Right lobe of liver (tissue), 6 donors: ENCODE measurements at regions not wholly inside any gene's neighbourhood (a gene's known extent, or its start where the extent isn't known, plus 50 kb on each side); places are given as distances from the start of the nearest gene placed in this dataset.

ENCODE experiments used
- ATAC-seq, 4 donors: fragments of 200-7000 bp; cut with Tn5 transposase; one replicate each; pipeline ENCODE4 v1.9.1; 2020; ENCODE audit warnings: mild to moderate bottlenecking in 4 of 4, moderate library complexity in 4 of 4
- DNase-seq, 3 donors: peaks; one replicate each; pipeline ENCODE4 v3.0.0-alpha.2; 2020
- H3K27ac ChIP-seq, 3 donors: fragments of 200-600 bp; one replicate each; pipeline ENCODE4 v1.8.0; 2022
- H3K27me3 ChIP-seq, 2 donors: fragments of 200-600 bp; one replicate each; pipeline ENCODE4 v1.8.0; 2022
- H3K36me3 ChIP-seq, 4 donors: fragments of 200-600 bp; sonication (generic) in 1 of 4; one replicate each; pipeline versions ENCODE4 v1.5.1 to v1.8.0; 2017 to 2022; ENCODE audit warnings: control low read depth in 1 of 4
- H3K4me1 ChIP-seq, 4 donors: fragments of 200-600 bp; sonication (generic) in 1 of 4; one replicate each; pipeline versions ENCODE4 v1.5.1 to v1.8.0; 2017 to 2022; ENCODE audit warnings: control low read depth in 1 of 4
- H3K4me3 ChIP-seq, 3 donors: fragments of 200-600 bp; one replicate each; pipeline ENCODE4 v1.8.0; 2022
- H3K9me3 ChIP-seq, 4 donors: fragments of 200-600 bp; sonication (generic) in 1 of 4; one replicate each; pipeline versions ENCODE4 v1.5.1 to v1.8.0; 2017 to 2022; ENCODE audit warnings: control low read depth in 1 of 4
- POLR2A ChIP-seq: fragments of 450-650 bp; IDR thresholded peaks from one replicate; pipeline ENCODE4 v1.6.1; 2017; ENCODE audit warnings: antibody characterized with exemption, mild to moderate bottlenecking
- WGBS: methylation state at CpG from one replicate; pipeline ENCODE4 v1.1.6; 2018; ENCODE audit warnings: low coverage, low lambda C conversion rate; ENCODE audit not compliant: insufficient coverage; ENCODE audit errors: missing lambda C conversion rate; 5-methylcytosine and 5-hydroxymethylcytosine counted together
- intact Hi-C, 2 donors: fragments of 100-400 bp; cut with DNase I; formaldehyde crosslinking; loops; one replicate each; pipeline versions ENCODE4 v1.11.2 to v1.14.1; 2022
- TF ChIP-seq, protein P1 (sequence below), 4 donors: fragments of 200-600 bp in 3 of 4; fragments of 450-650 bp in 1 of 4; IDR thresholded peaks; one replicate each; pipeline versions ENCODE4 v1.5.1 to v1.8.0; 2016 to 2022; ENCODE audit warnings: antibody characterized with exemption in 4 of 4, mild to moderate bottlenecking in 2 of 4
- donor health status: DM: no; HTN: yes; CAD: no.
- donor health status: DM: no; HTN: no; CAD: no.
- donor health status: DM: no; HTN: no; CAD: no.
- donor health status: DM: no; HTN: yes; CAD: no.
- donor health status: DM: no; HTN: yes; CAD: no.

DNA sequence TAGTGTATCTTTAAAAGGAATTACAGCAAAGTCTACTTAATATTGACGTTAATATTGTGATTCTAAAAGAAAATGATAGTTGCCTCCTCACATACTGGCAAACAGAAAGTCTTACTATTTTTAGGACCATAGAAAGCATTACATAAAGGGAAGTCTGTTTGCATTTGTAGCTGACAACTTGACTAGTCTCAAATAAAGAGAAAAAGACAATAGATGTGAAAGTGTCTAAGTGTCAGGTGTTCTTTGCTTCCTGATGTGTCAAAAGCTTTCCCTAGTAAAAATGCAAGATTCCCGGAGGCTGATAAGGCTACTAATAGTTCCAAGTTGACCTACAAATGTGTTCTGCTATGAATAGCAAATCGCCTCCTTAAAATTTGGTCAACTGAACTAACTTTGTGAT, 259.7 kb downstream of the CDH10 start:
- Histone ChIP-seq H3K36me3 (no peaks in the 10 kb centered on the region), H3K4me3 (no peak overlapping the region), H3K27me3 (no peaks in the 10 kb centered on the region), H3K4me1 (no peaks in the 10 kb centered on the region), H3K27ac (no peak overlapping the region), H3K9me3 (peaks cover 0 to 4% (median 0%) of the 10 kb centered on the region in 4 donors)
- DNase-seq = no peak
- TF ChIP-seq, protein P1, sequence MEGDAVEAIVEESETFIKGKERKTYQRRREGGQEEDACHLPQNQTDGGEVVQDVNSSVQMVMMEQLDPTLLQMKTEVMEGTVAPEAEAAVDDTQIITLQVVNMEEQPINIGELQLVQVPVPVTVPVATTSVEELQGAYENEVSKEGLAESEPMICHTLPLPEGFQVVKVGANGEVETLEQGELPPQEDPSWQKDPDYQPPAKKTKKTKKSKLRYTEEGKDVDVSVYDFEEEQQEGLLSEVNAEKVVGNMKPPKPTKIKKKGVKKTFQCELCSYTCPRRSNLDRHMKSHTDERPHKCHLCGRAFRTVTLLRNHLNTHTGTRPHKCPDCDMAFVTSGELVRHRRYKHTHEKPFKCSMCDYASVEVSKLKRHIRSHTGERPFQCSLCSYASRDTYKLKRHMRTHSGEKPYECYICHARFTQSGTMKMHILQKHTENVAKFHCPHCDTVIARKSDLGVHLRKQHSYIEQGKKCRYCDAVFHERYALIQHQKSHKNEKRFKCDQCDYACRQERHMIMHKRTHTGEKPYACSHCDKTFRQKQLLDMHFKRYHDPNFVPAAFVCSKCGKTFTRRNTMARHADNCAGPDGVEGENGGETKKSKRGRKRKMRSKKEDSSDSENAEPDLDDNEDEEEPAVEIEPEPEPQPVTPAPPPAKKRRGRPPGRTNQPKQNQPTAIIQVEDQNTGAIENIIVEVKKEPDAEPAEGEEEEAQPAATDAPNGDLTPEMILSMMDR (IDR thresholded peaks at IDR 0.05) = no peak
- no peak for TF ChIP-seq POLR2A
- intact Hi-C loops = no loop called here
- no peak for ATAC-seq
- WGBS = 27% methylated on average over 3 of the region's 3 CpGs

DNA sequence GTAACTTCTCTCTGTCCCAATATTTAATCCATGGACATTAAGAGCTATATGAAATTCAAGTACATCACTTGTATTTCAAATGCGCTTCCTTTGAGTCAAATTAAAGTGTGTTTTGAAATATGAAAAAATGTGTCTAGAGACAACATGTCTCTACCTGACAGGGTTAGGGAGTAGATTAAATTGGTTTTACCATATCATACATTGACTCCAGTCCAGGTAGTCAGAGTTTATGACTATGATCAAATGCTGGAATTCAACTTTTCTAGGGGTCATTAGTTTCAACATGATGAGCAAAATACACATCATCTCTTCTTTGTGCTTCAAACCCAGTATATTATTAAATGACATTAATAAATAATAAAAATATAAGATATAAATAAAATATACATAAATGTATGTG, 259.2 kb downstream of the CDH10 start:
- TF ChIP-seq POLR2A = no peak
- TF ChIP-seq, protein P1 (IDR thresholded peaks at IDR 0.05) = no peak
- no peak overlapping the region for H3K4me3 ChIP-seq

DNA sequence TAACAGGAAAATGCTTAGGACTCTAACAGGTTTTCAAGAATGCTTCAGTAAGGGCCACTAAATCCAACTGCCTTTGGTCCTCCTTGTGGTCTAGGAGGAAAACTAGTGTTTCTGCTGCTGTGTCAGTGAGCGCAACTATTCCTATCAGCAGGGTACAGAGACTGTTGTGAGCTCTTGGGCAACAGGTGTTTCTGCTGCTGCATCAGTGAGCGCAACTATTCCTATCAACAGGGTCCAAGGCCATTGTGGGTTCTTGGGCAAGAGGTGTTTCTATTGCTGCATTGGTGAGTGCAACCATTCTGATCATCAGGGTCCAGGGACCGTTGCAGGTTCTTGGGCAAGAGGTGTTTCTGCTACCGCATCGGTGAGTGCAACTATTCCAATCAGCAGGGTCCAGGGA, 256.3 kb downstream of the CDH10 start:
- H3K4me1 ChIP-seq = no peaks in the 10 kb centered on the region
- 84% methylated on average over 5 of the region's 5 CpGs for WGBS
- peaks cover 0 to 4% (median 0%) of the 10 kb centered on the region in 4 donors for H3K9me3 ChIP-seq
- TF ChIP-seq, protein P1 (IDR thresholded peaks at IDR 0.05) = no peak
- no peak for TF ChIP-seq POLR2A
- ATAC-seq = no peak
- intact Hi-C loops = no loop called here
- H3K27ac ChIP-seq = no peak overlapping the region
- no peaks in the 10 kb centered on the region for H3K27me3 ChIP-seq
- no peak overlapping the region for H3K4me3 ChIP-seq
- no peaks in the 10 kb centered on the region for H3K36me3 ChIP-seq
- no peak for DNase-seq

More for the DNA sequence above, 259.2 kb downstream of the CDH10 start:
- ATAC-seq = no peak
- H3K27me3 ChIP-seq = no peaks in the 10 kb centered on the region
- WGBS = 89% methylated on average over 1 of the region's 1 CpG
- no peaks in the 10 kb centered on the region for H3K4me1 ChIP-seq
- no peak overlapping the region for H3K27ac ChIP-seq
- peaks cover 0 to 4% (median 0%) of the 10 kb centered on the region in 4 donors for H3K9me3 ChIP-seq
- intact Hi-C loops = no loop called here
- H3K36me3 ChIP-seq = no peaks in the 10 kb centered on the region
- no peak for DNase-seq

DNA sequence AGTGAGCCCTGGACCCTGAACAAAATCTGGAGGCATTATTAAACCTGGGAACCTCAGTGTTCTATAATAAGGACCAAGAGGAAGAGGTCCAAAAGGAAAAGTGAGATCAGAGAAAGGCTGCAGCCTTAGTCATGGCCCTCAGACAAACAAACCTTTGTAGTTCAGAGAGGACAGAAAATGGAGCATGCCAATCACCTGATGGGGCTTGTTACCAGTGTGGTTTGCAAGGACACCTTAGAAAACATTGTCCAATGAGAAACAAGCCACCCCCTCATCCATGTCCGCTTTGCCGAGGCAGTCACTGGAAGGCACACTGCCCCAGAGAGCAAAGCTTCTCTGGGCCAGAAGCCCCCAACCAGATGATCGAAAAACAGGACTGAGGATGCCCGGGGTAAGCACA, 254.8 kb downstream of the CDH10 start:
- WGBS = 100% methylated on average over 1 of the region's 4 CpGs
- Histone ChIP-seq H3K4me3 (no peak overlapping the region), H3K27ac (no peak overlapping the region), H3K4me1 (no peaks in the 10 kb centered on the region), H3K36me3 (no peaks in the 10 kb centered on the region), H3K27me3 (no peaks in the 10 kb centered on the region), H3K9me3 (peaks cover 0 to 4% (median 0%) of the 10 kb centered on the region in 4 donors)
- TF ChIP-seq, protein P1 (IDR thresholded peaks at IDR 0.05) = no peak
- TF ChIP-seq POLR2A = no peak
- ATAC-seq = no peak
- DNase-seq = no peak
- intact Hi-C loops = no loop called here

DNA sequence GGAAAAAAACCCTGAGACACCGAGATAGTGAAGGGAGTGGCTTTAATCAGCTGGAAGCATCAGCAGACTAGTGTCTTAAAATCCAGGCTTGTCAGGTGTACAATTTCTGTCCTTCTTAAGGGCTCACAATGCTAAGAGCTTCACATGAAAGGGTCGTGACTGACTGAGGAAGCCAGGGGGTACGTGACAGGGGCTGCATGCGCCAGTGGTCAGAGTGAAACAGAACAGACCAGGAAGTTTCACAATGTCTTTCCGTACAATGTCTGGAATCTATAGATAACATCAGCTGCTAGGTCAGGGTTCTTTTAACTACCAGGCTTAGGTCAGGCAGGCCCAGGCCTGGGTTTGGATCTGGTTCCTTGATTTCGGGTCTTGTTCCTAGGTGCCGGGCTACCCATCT, 253.0 kb downstream of the CDH10 start:
- DNase-seq = no peak
- WGBS = 57% methylated on average over 7 of the region's 7 CpGs
- ATAC-seq = no peak
- H3K4me3 ChIP-seq = no peak overlapping the region
- no peaks in the 10 kb centered on the region for H3K9me3 ChIP-seq
- TF ChIP-seq, protein P1 (IDR thresholded peaks at IDR 0.05) = no peak
- no peak for TF ChIP-seq POLR2A
- H3K27me3 ChIP-seq = no peaks in the 10 kb centered on the region
- H3K4me1 ChIP-seq = no peaks in the 10 kb centered on the region
- no peak overlapping the region for H3K27ac ChIP-seq
- intact Hi-C loops = no loop called here
- no peaks in the 10 kb centered on the region for H3K36me3 ChIP-seq
